Neural cell (in vitro differentiated cells): ENCODE measurements at regions not wholly inside any gene's neighbourhood (a gene's known extent, or its start where the extent isn't known, plus 50 kb on each side); places are given as distances from the start of the nearest gene placed in this dataset.

Experiments
- CTCF ChIP-seq: fragments of 450-650 bp; IDR thresholded peaks from 2 replicates; pipeline ENCODE4 v1.5.1; 2014; ENCODE audit warnings: antibody characterized with exemption, mild to moderate bottlenecking, moderate library complexity; ENCODE audit not compliant: poor library complexity, severe bottlenecking
- MXI1 ChIP-seq: fragments of 450-650 bp; conservative IDR thresholded peaks from 2 replicates; pipeline ENCODE4 v1.6.1; 2014; ENCODE audit warnings: antibody characterized with exemption, mild to moderate bottlenecking; ENCODE audit not compliant: poor library complexity, severe bottlenecking
- POLR2AphosphoS5 ChIP-seq: IDR thresholded peaks from 2 replicates; pipeline ENCODE4 v1.6.1; 2012

DNA sequence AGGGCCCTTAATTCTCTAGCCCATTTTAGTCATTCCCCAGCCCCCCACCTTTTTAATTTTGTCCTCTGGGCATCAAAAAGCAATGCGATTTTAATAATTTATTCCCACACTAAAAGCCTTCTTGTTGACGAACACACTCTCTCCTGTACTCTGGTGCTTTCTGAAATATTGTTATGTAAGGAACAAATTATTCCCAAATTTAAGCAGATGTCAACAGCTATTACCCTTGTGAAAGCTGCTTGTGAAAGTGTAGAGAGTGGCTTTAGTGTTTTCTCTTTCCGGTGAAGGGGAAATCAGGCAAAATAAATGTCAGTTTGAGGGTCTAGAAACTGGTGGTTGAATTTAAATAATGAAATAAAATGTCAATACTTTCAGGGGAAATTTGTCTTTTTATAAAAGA is 221.2 kb upstream of the CNKSR2 start:
- TF ChIP-seq CTCF (no peak), MXI1 (no peak), POLR2AphosphoS5 (no peak)
